BJ (cell line): ENCODE measurements at regions not wholly inside any gene's neighbourhood (a gene's known extent, or its start where the extent isn't known, plus 50 kb on each side); places are given as distances from the start of the nearest gene placed in this dataset.

Experiments used
- CTCF ChIA-PET: fragments of 350-600 bp; formaldehyde crosslinking; extraction: SDS; loops from one replicate; lab custom pipeline; 2021; ENCODE audit warnings: antibody characterized with exemption, inconsistent platforms; lab: Yijun Ruan, JAX
- POLR2A ChIA-PET: fragments of 300-600 bp; sonication (Branson Sonifier 250); formaldehyde crosslinking; extraction: SDS; loops from one replicate; lab custom pipeline; 2021; ENCODE audit warnings: antibody characterized with exemption; lab: Charles Lee
- DNase-seq: peaks from one replicate; pipeline ENCODE4 v3.0.0-alpha.2; 2011; ENCODE audit warnings: low read depth
- H3K27me3 ChIP-seq: 2 replicates; pipeline ENCODE4 v1.6.0; 2011; ENCODE audit warnings: low read length; ENCODE audit not compliant: control insufficient read depth, insufficient read depth
- H3K36me3 ChIP-seq: 2 replicates; pipeline ENCODE4 v1.5.1; 2011; ENCODE audit warnings: low read length; ENCODE audit not compliant: control insufficient read depth, insufficient read depth
- H3K4me3 ChIP-seq: 2 replicates; pipeline ENCODE4 v1.5.1; 2011; ENCODE audit warnings: low read depth, mild to moderate bottlenecking, control low read depth, low read length
- CTCF ChIP-seq: IDR thresholded peaks from 2 replicates; pipeline ENCODE4 v1.5.1; 2011; ENCODE audit warnings: low read depth, mild to moderate bottlenecking, control low read depth, inconsistent platforms, low read length, moderate library complexity; ENCODE audit not compliant: insufficient read depth

- Histone ChIP-seq H3K4me3 (no peak overlapping the region), H3K36me3 (no peaks in the 10 kb centered on the region), H3K27me3 (no peaks in the 10 kb centered on the region)
- DNase-seq: no peak
- ChIA-PET CTCF (interaction anchor here (0.8 to 1.2 kb wide), 2 partner anchors 67 to 212 kb away, joined by 4 read pairs; no protein-coding TSS in a partner anchor), POLR2A (no interaction called here)
- no peak for TF ChIP-seq CTCF
Observed at GRCh38 chr20:50291254-50292078, 100.8 kb downstream of the CEBPB start.

- Histone ChIP-seq H3K36me3 (no peaks in the 10 kb centered on the region), H3K27me3 (no peaks in the 10 kb centered on the region), H3K4me3 (no peak overlapping the region)
- ChIA-PET POLR2A (interaction anchor here (0.7 kb wide), 1 partner anchor 13 kb away, joined by 3 read pairs; no protein-coding TSS in a partner anchor), CTCF (interaction anchor here (0.8 to 1.2 kb wide), 3 partner anchors 67 to 211 kb away, joined by 3 to 4 read pairs (median 4); no protein-coding TSS in a partner anchor)
- no peak for TF ChIP-seq CTCF
- no peak for DNase-seq
Observed at GRCh38 chr20:50292079-50292590, 101.5 kb downstream of the CEBPB start.

GRCh38 chr20:50292591-50293283 lies 102.1 kb downstream of the CEBPB start:
- DNase-seq: peak; percentile 71
- no peaks in the 10 kb centered on the region for H3K27me3 ChIP-seq
- H3K4me3 ChIP-seq: no peak overlapping the region
- TF ChIP-seq CTCF: no peak
- ChIA-PET CTCF (interaction anchor here (0.9 to 1.2 kb wide), 3 partner anchors 12 to 102 kb away, joined by 3 to 4 read pairs (median 4); no protein-coding TSS in a partner anchor), POLR2A (interaction anchor here (0.7 kb wide), 1 partner anchor 12 kb away, joined by 3 read pairs; no protein-coding TSS in a partner anchor)
- no peaks in the 10 kb centered on the region for H3K36me3 ChIP-seq

- CTCF ChIA-PET: interaction anchor here (0.9 to 3.4 kb wide), 2 partner anchors 11 kb away, joined by 4 to 11 read pairs; no protein-coding TSS in a partner anchor
- TF ChIP-seq CTCF: no peak
- POLR2A ChIA-PET: no interaction called here
- Histone ChIP-seq H3K27me3 (no peaks in the 10 kb centered on the region), H3K36me3 (no peaks in the 10 kb centered on the region), H3K4me3 (no peak overlapping the region)
- no peak for DNase-seq
Observed at GRCh38 chr20:50293284-50294139, 102.9 kb downstream of the CEBPB start.
